ENCODE measurements at regions not wholly inside any gene's neighbourhood (a gene's known extent, or its start where the extent isn't known, plus 50 kb on each side); places are given as distances from the start of the nearest gene placed in this dataset.
"Not testable (repeated sequence)": the region's sequence is repeated elsewhere in the genome, so short reads cannot be mapped to it uniquely, and the experiment has no call there.

GRCh38 chr6:120785459-120786086 is 548.7 kb downstream of the TBC1D32 start:
- no peak for DNase-seq

GRCh38 chr6:120779441-120779840 is 554.8 kb downstream of the TBC1D32 start:
- DNase-seq = no peak

DNA sequence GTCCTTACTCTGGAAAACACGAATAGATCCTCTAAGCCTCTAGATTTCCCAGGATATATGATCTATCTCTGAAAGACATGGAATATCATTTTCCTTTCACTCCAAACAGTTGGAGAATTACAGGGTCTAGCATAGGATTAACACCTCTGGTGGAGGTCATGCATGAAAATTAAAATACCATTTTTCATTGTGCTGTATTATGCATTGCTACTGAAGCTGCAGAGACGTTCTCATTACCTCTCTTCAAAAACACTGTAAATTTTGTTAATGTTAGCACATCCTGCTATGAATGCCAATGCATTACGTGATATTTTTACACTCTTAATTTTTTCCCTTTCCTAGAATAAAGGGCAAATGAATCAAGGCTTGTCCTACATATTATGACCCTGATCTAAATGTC is 558.6 kb downstream of the TBC1D32 start:
- DNase-seq = no peak

- no peak for DNase-seq
Measured at GRCh38 chr6:120774275-120774674, 560.0 kb downstream of the TBC1D32 start.

- no peak for DNase-seq
Measured at GRCh38 chr6:120771019-120771418, 563.3 kb downstream of the TBC1D32 start.

DNA sequence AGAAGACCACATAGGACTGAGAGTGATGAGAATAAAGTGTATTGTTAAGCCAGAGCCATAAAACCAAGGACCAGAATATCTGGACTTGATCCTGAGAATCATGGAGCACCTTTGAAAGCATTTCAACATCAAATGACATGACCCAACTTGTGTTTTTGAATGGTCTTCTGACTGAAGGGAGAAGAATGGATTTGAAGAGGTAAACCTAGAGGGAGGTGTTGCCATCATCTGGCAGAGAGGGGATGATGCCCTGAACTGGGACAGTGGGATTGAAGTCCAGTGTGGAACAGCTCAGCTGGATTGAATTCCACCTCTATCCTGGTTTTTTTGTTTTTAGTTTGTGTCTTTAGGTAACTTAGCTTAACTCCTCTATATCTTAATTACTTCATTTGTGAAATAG is 570.0 kb downstream of the TBC1D32 start:
- no peak for DNase-seq

GRCh38 chr6:120759570-120759969 is 574.7 kb downstream of the TBC1D32 start:
- no peak for DNase-seq

DNA sequence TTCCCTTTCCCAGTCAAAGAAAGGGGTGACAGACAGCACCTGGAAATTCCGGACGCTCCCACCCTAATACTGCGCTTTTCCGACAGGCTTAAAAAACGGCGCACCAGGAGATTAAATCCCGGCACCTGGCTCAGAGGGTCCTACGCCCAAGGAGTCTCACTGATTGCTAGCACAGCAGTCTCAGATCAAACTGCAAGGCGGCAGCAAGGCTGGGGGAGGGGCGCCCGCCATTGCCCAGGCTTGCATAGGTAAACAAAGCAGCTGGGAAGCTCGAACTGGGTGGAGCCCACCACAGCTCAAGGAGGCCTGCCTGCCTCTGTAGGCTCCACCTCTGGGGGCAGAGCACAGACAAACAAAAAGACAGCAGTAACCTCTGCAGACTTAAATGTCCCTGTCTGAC is 585.7 kb downstream of the TBC1D32 start:
- not testable (repeated sequence) for DNase-seq

GRCh38 chr6:120736740-120737139 is 597.5 kb downstream of the TBC1D32 start:
- no peak for DNase-seq

DNA sequence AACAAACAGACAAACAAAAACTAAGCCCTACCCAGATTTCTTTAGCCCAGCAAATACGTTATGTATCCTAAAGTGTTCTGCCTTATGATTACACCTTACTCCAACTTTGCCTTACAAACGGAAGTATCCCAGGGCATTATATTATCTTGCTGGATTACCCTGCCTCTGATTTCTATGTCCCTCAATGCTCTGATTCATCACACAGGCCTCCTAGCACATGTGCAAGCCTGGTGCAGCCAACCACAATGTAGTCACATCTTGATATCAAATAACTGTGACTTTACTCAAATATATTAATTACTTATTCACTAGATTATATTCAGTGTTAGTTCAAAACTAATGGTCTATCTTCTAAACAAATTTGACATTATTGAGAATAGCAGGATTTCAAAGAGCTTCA is 598.6 kb downstream of the TBC1D32 start:
- DNase-seq = no peak

GRCh38 chr6:120711255-120711654 is 623.0 kb downstream of the TBC1D32 start:
- DNase-seq = no peak

DNA sequence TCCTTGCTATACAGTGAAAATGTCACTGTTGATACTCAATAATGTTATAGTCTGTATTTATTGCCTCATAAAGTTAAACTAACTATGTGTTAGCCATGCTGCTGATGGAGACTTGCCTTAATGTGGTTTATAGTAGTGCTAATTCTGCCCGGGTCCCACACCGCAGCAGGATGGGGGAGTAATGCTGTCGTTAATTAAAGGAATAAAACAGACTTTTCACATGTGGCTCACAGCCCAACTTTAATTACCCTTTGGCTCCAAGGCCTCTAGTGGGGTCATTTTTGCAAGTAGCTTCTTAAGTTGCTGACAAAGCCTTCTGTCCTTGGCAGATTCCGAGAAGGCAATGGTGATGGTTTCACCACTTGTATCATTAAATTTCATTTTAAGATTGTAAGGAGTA is 634.3 kb downstream of the TBC1D32 start:
- DNase-seq = no peak

GRCh38 chr6:120686492-120686891 is 647.8 kb downstream of the TBC1D32 start:
- no peak for DNase-seq

DNA sequence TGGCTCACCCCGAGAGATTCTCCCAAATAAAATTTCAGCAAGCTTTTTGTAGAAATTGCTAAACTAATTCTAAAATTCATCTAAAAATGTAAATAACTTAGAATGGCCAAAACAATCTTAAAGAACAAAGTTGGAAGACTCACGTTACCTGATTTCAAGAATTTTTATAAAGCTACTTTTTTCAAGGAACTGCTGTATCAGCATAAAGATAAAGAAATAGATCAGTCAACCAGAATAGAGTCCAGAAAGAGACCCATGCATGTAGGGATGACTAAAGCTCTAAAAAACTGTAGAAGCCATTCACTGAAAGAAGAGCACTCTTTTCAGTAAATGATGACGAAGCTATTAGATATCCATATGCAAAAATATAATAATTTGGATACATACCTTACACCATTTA is 652.1 kb downstream of the TBC1D32 start:
- DNase-seq = no peak

- DNase-seq = no peak
Measured at GRCh38 chr6:120681204-120681603, 653.1 kb downstream of the TBC1D32 start.

DNA sequence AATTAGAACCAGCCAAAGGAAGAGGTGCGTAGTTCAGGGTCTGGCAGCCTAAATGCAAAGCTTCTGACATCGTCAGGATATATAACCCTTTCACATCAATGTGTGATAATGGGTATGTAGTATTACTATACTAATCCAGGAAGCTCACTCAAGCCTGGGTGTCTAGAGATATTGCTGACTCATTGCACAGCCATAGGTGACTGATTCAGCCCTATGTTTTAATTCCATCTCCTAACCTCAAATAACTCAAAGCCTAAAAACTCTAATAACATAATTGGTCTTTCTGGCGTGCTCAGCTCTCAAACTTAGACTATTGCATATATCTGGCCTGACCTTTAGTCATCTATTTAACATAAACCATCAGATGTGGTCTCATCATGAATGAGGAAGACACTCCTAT is 658.4 kb downstream of the TBC1D32 start:
- DNase-seq = no peak

- peak; percentile 89 for DNase-seq
Measured at GRCh38 chr6:120671519-120671918, 662.8 kb downstream of the TBC1D32 start.

DNA sequence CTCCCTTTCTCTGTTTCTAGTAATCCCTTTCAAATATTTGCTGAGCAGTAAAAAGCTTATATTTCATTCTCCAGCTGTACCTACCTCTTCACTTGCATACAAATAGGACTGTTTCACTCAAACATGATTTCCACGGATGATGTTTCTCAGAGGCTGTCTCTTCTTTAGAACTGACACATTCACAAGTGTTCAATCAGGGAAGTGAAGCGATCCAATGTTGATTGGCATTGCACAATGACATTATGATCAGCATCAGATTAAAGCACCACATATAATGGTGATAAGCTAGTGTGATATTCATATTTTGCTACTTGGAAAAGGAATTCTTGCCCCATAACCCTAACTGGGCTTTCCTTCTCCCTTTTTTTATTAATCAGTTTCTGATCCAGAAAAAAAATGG is 681.8 kb downstream of the TBC1D32 start:
- DNase-seq = no peak

GRCh38 chr6:120648713-120649112 is 685.6 kb downstream of the TBC1D32 start:
- no peak for DNase-seq

DNA sequence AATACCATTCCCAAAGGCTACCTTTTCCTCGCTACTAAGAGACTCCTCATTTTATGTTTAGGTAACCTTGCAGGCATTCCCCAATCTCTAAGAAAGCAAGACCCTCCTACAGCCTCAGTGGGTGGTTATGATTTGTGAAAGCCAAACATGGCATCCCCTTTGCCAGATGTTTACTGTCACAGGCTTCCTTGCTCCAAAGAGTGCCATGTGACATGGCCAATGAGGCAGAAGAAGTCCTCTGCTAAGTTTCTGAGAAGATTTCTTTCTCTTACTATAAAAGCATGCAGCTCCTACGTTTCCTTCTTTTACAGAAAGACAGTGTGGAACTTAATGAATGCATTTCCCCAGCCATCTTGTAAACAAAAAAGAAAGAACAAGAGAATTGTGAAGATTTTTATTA is 688.2 kb downstream of the TBC1D32 start:
- DNase-seq = no peak

GRCh38 chr6:120632975-120633374 is 701.3 kb downstream of the TBC1D32 start:
- no peak for DNase-seq

DNA sequence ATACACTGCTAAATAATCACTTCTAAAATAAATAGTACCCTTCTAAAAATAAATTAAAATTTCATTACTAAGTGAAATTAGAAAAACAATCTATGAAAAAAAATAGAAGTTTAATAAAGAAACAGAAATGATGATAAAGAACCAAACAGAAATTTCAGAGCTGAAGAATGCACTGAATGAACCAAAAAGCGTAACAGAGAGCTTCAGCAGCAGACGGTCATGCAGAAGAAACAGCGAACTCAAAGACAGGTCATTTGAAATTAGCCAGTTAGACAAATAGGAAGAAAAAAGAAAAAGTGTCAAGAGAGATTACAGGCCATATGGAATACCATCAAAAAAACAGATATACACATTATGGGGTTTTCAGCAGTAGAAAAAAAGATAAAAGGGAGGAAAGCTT is 706.7 kb downstream of the TBC1D32 start:
- no peak for DNase-seq

GRCh38 chr6:120622127-120622631 is 712.1 kb downstream of the TBC1D32 start:
- DNase-seq = no peak

DNA sequence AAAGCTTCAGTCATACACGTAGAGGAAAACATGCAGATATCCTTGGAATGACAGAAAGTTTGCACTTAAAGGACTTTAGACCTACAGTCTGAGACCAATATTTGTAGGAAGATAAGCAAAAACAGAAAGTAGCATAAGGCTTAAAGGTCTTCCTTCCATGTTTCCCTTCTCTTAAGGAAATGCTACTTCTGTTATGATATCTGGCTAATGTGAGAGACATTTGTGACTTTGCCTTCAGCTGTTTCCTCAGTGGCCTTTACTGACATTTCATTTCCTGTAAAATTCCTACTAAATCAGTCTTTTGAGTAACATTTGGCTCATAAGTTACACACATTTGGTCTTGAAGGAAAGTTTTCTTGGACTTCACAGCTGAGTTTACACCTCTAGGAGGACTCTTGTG is 713.4 kb downstream of the TBC1D32 start:
- DNase-seq = no peak

- DNase-seq = no peak
Measured at GRCh38 chr6:120615238-120615637, 719.0 kb downstream of the TBC1D32 start.

Measured in NCI-H524 treated with DMSO at 0.1 percent for 48 hours (cell line).